ENCODE measurements at regions not wholly inside any gene's neighbourhood (a gene's known extent, or its start where the extent isn't known, plus 50 kb on each side); places are given as distances from the start of the nearest gene placed in this dataset.

DNA sequence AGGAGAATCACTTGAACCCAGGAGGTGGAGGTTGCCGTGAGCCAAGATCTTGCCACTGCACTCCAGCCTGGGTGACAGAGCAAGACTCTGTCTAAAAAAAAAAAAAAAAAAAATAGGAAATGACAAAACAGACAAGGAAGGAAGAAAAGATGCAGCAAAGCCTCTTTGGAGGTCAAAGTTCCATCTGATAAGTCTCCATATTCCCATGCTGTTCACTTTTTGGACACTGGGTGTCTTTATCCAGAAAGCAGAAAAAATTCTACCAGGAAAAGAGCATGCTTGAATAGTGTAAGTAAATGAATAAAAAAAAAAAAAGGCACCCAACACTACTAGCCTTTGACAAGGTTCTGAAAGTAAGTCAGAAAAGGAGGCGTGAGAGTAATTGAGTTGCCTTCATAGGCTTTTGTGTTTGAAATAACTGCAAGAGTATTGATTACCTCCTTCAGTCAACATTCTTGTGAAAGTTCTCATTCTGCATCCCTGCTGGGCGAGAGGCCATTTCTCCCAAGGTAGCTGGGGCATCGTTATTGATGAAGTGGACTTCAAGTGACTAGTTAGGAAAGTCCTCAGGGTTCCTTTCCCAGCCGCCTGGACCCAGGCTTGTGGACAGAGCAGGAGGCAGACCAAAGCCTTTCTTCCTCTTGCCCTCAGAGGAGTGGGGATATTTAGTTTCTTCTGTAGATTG lies 133.3 kb upstream of the KIF5B start:
- no peak for TF ChIP-seq NFIX (CRISPR knock-in tag; IDR thresholded peaks at IDR 0.05; ENCODE audit: low read depth)
- TF ChIP-seq HNRNPUL1 (IDR thresholded peaks at IDR 0.05; ENCODE audit: low read length): no peak
- no peak for TF ChIP-seq CHD2 (IDR thresholded peaks at IDR 0.05; ENCODE audit: low read depth, low read length)
- no peak for TF ChIP-seq CEBPB (tag; IDR thresholded peaks at IDR 0.05)
- TF ChIP-seq, protein P1, sequence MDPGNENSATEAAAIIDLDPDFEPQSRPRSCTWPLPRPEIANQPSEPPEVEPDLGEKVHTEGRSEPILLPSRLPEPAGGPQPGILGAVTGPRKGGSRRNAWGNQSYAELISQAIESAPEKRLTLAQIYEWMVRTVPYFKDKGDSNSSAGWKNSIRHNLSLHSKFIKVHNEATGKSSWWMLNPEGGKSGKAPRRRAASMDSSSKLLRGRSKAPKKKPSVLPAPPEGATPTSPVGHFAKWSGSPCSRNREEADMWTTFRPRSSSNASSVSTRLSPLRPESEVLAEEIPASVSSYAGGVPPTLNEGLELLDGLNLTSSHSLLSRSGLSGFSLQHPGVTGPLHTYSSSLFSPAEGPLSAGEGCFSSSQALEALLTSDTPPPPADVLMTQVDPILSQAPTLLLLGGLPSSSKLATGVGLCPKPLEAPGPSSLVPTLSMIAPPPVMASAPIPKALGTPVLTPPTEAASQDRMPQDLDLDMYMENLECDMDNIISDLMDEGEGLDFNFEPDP (CRISPR knock-in tag; IDR thresholded peaks at IDR 0.05): no peak
- no peak for TF ChIP-seq ZNF184 (CRISPR knock-in tag; IDR thresholded peaks at IDR 0.05)
- TF ChIP-seq CREB1 (IDR thresholded peaks at IDR 0.05): no peak
- TF ChIP-seq CREB1 (CRISPR knock-in tag; IDR thresholded peaks at IDR 0.05): no peak
- TF ChIP-seq, protein P2, sequence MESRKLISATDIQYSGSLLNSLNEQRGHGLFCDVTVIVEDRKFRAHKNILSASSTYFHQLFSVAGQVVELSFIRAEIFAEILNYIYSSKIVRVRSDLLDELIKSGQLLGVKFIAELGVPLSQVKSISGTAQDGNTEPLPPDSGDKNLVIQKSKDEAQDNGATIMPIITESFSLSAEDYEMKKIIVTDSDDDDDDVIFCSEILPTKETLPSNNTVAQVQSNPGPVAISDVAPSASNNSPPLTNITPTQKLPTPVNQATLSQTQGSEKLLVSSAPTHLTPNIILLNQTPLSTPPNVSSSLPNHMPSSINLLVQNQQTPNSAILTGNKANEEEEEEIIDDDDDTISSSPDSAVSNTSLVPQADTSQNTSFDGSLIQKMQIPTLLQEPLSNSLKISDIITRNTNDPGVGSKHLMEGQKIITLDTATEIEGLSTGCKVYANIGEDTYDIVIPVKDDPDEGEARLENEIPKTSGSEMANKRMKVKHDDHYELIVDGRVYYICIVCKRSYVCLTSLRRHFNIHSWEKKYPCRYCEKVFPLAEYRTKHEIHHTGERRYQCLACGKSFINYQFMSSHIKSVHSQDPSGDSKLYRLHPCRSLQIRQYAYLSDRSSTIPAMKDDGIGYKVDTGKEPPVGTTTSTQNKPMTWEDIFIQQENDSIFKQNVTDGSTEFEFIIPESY (CRISPR knock-in tag; IDR thresholded peaks at IDR 0.05): no peak
- TF ChIP-seq, protein P3, sequence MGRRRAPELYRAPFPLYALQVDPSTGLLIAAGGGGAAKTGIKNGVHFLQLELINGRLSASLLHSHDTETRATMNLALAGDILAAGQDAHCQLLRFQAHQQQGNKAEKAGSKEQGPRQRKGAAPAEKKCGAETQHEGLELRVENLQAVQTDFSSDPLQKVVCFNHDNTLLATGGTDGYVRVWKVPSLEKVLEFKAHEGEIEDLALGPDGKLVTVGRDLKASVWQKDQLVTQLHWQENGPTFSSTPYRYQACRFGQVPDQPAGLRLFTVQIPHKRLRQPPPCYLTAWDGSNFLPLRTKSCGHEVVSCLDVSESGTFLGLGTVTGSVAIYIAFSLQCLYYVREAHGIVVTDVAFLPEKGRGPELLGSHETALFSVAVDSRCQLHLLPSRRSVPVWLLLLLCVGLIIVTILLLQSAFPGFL (CRISPR knock-in tag; IDR thresholded peaks at IDR 0.05): no peak
- TF ChIP-seq NBN (IDR thresholded peaks at IDR 0.05; ENCODE audit: low read depth): no peak
- TF ChIP-seq TCFL5 (CRISPR knock-in tag; conservative IDR thresholded peaks at IDR 0.05): no peak
- TF ChIP-seq, protein P4, sequence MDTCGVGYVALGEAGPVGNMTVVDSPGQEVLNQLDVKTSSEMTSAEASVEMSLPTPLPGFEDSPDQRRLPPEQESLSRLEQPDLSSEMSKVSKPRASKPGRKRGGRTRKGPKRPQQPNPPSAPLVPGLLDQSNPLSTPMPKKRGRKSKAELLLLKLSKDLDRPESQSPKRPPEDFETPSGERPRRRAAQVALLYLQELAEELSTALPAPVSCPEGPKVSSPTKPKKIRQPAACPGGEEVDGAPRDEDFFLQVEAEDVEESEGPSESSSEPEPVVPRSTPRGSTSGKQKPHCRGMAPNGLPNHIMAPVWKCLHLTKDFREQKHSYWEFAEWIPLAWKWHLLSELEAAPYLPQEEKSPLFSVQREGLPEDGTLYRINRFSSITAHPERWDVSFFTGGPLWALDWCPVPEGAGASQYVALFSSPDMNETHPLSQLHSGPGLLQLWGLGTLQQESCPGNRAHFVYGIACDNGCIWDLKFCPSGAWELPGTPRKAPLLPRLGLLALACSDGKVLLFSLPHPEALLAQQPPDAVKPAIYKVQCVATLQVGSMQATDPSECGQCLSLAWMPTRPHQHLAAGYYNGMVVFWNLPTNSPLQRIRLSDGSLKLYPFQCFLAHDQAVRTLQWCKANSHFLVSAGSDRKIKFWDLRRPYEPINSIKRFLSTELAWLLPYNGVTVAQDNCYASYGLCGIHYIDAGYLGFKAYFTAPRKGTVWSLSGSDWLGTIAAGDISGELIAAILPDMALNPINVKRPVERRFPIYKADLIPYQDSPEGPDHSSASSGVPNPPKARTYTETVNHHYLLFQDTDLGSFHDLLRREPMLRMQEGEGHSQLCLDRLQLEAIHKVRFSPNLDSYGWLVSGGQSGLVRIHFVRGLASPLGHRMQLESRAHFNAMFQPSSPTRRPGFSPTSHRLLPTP (IDR thresholded peaks at IDR 0.05; ENCODE audit: borderline replicate concordance, extremely low read depth, insufficient read length): no peak
- no peak for TF ChIP-seq ZFP30 (CRISPR knock-in tag; IDR thresholded peaks at IDR 0.05; ENCODE audit: borderline replicate concordance)

Data from K562 (cell line).